MM.1S (cell line): ENCODE measurements at regions not wholly inside any gene's neighbourhood (a gene's known extent, or its start where the extent isn't known, plus 50 kb on each side); places are given as distances from the start of the nearest gene placed in this dataset.
A peak's percentile ranks its signal among the peaks of the same experiment; 100 is the strongest.

ENCODE experiments used
- DNase-seq: peaks from one replicate; pipeline ENCODE4 v3.0.0-alpha.2; 2015
- H2AFZ ChIP-seq: fragments of 300-600 bp; sonication (generic); 2 replicates; pipeline ENCODE4 v1.6.0; 2016; ENCODE audit warnings: antibody characterized with exemption, low read length
- H3F3A ChIP-seq: fragments of 300-600 bp; sonication (generic); 2 replicates; pipeline ENCODE4 v1.6.1; 2016; ENCODE audit warnings: mild to moderate bottlenecking, antibody characterized with exemption, low read length, moderate library complexity, mixed read lengths; ENCODE audit not compliant: insufficient read depth
- H3K27ac ChIP-seq: fragments of 300-600 bp; sonication (generic); 2 replicates; pipeline ENCODE4 v1.5.1; 2016; ENCODE audit warnings: mild to moderate bottlenecking, low read length
- H3K27me3 ChIP-seq: fragments of 300-600 bp; sonication (generic); replicated peaks from 2 replicates; pipeline ENCODE4 v1.6.0; 2016; ENCODE audit warnings: low read length; ENCODE audit not compliant: insufficient read depth
- H3K36me3 ChIP-seq: fragments of 300-600 bp; sonication (generic); replicated peaks from 2 replicates; pipeline ENCODE4 v1.6.1; 2016; ENCODE audit warnings: mild to moderate bottlenecking, low read length, mixed read lengths; ENCODE audit not compliant: insufficient read depth
- H3K4me1 ChIP-seq: fragments of 300-600 bp; sonication (generic); 2 replicates; pipeline ENCODE4 v1.6.1; 2016; ENCODE audit warnings: low read length, mixed read lengths
- H3K4me2 ChIP-seq: fragments of 300-600 bp; sonication (generic); 2 replicates; pipeline ENCODE4 v1.6.0; 2016; ENCODE audit warnings: low read depth, low read length
- H3K4me3 ChIP-seq: fragments of 300-600 bp; sonication (generic); 2 replicates; pipeline ENCODE4 v1.5.1; 2016; ENCODE audit warnings: low read length, mixed read lengths
- H3K79me2 ChIP-seq: fragments of 300-600 bp; sonication (generic); 2 replicates; pipeline ENCODE4 v1.6.1; 2016; ENCODE audit warnings: mixed run types, low read length, mixed read lengths
- H3K9ac ChIP-seq: fragments of 300-600 bp; sonication (generic); 2 replicates; pipeline ENCODE4 v1.6.1; 2016; ENCODE audit warnings: low read length, mixed read lengths
- H3K9me2 ChIP-seq: fragments of 300-600 bp; sonication (generic); replicated peaks from 2 replicates; pipeline ENCODE4 v1.6.1; 2016; ENCODE audit warnings: mild to moderate bottlenecking, low read length, mixed read lengths; ENCODE audit not compliant: insufficient read depth
- H3K9me3 ChIP-seq: fragments of 300-600 bp; sonication (generic); replicated peaks from 2 replicates; pipeline ENCODE4 v1.6.1; 2016; ENCODE audit warnings: mild to moderate bottlenecking, low read length, mixed read lengths; ENCODE audit not compliant: insufficient read depth
- H4K20me1 ChIP-seq: fragments of 300-600 bp; sonication (generic); 2 replicates; pipeline ENCODE4 v1.6.1; 2016; ENCODE audit warnings: mild to moderate bottlenecking, low read length, moderate library complexity, mixed read lengths; ENCODE audit not compliant: insufficient read depth
- EZH2 ChIP-seq: fragments of 300-600 bp; sonication (generic); optimal IDR thresholded peaks from 2 replicates; pipeline ENCODE3; 2017; ENCODE audit warnings: low read depth, mild to moderate bottlenecking, antibody characterized with exemption, low read length, mixed read lengths
- EZH2phosphoT487 ChIP-seq: fragments of 300-600 bp; sonication (generic); IDR thresholded peaks from 2 replicates; pipeline ENCODE4 v1.6.1; 2018; ENCODE audit warnings: antibody characterized with exemption, low read length
- TF ChIP-seq, protein P1 (sequence below): fragments of 300-600 bp; sonication (generic); IDR thresholded peaks from 2 replicates; pipeline ENCODE4 v1.5.1; 2016; ENCODE audit warnings: antibody characterized with exemption, low read length, mixed read lengths

- TF ChIP-seq EZH2phosphoT487 (no peak), EZH2 (no peak)
- TF ChIP-seq, protein P1, sequence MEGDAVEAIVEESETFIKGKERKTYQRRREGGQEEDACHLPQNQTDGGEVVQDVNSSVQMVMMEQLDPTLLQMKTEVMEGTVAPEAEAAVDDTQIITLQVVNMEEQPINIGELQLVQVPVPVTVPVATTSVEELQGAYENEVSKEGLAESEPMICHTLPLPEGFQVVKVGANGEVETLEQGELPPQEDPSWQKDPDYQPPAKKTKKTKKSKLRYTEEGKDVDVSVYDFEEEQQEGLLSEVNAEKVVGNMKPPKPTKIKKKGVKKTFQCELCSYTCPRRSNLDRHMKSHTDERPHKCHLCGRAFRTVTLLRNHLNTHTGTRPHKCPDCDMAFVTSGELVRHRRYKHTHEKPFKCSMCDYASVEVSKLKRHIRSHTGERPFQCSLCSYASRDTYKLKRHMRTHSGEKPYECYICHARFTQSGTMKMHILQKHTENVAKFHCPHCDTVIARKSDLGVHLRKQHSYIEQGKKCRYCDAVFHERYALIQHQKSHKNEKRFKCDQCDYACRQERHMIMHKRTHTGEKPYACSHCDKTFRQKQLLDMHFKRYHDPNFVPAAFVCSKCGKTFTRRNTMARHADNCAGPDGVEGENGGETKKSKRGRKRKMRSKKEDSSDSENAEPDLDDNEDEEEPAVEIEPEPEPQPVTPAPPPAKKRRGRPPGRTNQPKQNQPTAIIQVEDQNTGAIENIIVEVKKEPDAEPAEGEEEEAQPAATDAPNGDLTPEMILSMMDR, result no peak
- Histone ChIP-seq H4K20me1 (no peaks in the 10 kb centered on the region), H3K9me3 (no peaks in the 10 kb centered on the region), H3K4me1 (peaks cover 26% of the 10 kb centered on the region), H3K27me3 (no peaks in the 10 kb centered on the region), H2AFZ (peak overlapping the region; percentile 63), H3K4me3 (no peak overlapping the region; the same call in 1 of the 2 replicates), H3K4me2 (peak overlapping the region; percentile 37; the same call in 1 of the 2 replicates), H3K9me2 (no peaks in the 10 kb centered on the region), H3K36me3 (no peaks in the 10 kb centered on the region), H3K27ac (peak overlapping the region; percentile 54; the same call in 1 of the 2 replicates), H3K9ac (no peak overlapping the region), H3F3A (no peaks in the 10 kb centered on the region), H3K79me2 (no peaks in the 10 kb centered on the region)
- peak; percentile 41 for DNase-seq
Measured at GRCh38 chr4:79224777-79225104, 101.1 kb downstream of the NAA11 start.

- Histone ChIP-seq H3K79me2 (no peaks in the 10 kb centered on the region), H3K27me3 (no peaks in the 10 kb centered on the region), H3K36me3 (no peaks in the 10 kb centered on the region), H3K27ac (peak overlapping the region; percentile 54; the same call in 1 of the 2 replicates), H3F3A (no peaks in the 10 kb centered on the region), H2AFZ (peak overlapping the region; percentile 63), H3K4me3 (no peak overlapping the region; the same call in 1 of the 2 replicates), H3K4me2 (peak overlapping the region; percentile 37; the same call in 1 of the 2 replicates), H3K9me2 (no peaks in the 10 kb centered on the region), H4K20me1 (no peaks in the 10 kb centered on the region), H3K9me3 (no peaks in the 10 kb centered on the region), H3K9ac (no peak overlapping the region), H3K4me1 (peaks cover 26% of the 10 kb centered on the region)
- no peak for TF ChIP-seq EZH2phosphoT487
- no peak for TF ChIP-seq EZH2
- no peak for DNase-seq
Measured at GRCh38 chr4:79223993-79224776, 101.7 kb downstream of the NAA11 start.

GRCh38 chr4:79217025-79217424 lies 108.8 kb downstream of the NAA11 start:
- H3K9ac ChIP-seq, result no peak overlapping the region
- no peaks in the 10 kb centered on the region for H3K9me2 ChIP-seq
- no peak overlapping the region for H2AFZ ChIP-seq
- H4K20me1 ChIP-seq, result no peaks in the 10 kb centered on the region
- no peaks in the 10 kb centered on the region for H3K9me3 ChIP-seq
- H3K27me3 ChIP-seq, result no peaks in the 10 kb centered on the region
- H3K27ac ChIP-seq, result no peak overlapping the region
- TF ChIP-seq EZH2 (no peak), EZH2phosphoT487 (no peak)
- TF ChIP-seq, protein P1, result no peak
- no peaks in the 10 kb centered on the region for H3K36me3 ChIP-seq
- H3F3A ChIP-seq, result no peaks in the 10 kb centered on the region
- H3K4me1 ChIP-seq, result peaks cover 7% of the 10 kb centered on the region
- H3K4me3 ChIP-seq, result no peak overlapping the region
- DNase-seq, result no peak
- H3K79me2 ChIP-seq, result no peaks in the 10 kb centered on the region
- no peak overlapping the region for H3K4me2 ChIP-seq

GRCh38 chr4:79213702-79214101 lies 112.2 kb downstream of the NAA11 start:
- no peak overlapping the region for H2AFZ ChIP-seq
- no peak for DNase-seq
- H3K27ac ChIP-seq, result no peak overlapping the region
- H3K4me1 ChIP-seq, result peaks cover 12% of the 10 kb centered on the region
- no peak overlapping the region for H3K4me3 ChIP-seq
- H3K9me2 ChIP-seq, result no peaks in the 10 kb centered on the region
- H3K9ac ChIP-seq, result no peak overlapping the region
- H3K4me2 ChIP-seq, result no peak overlapping the region
- no peaks in the 10 kb centered on the region for H3K79me2 ChIP-seq
- no peaks in the 10 kb centered on the region for H3F3A ChIP-seq
- no peaks in the 10 kb centered on the region for H3K9me3 ChIP-seq
- H4K20me1 ChIP-seq, result no peaks in the 10 kb centered on the region
- TF ChIP-seq EZH2 (no peak), EZH2phosphoT487 (no peak)
- TF ChIP-seq, protein P1, result no peak
- H3K27me3 ChIP-seq, result no peaks in the 10 kb centered on the region
- H3K36me3 ChIP-seq, result no peaks in the 10 kb centered on the region
